HEK293 (cell line): ENCODE measurements at regions not wholly inside any gene's neighbourhood (a gene's known extent, or its start where the extent isn't known, plus 50 kb on each side); places are given as distances from the start of the nearest gene placed in this dataset.

Experiments
- CTCF ChIP-seq: fragments of 450-650 bp; formaldehyde crosslinking; IDR thresholded peaks from 2 replicates; pipeline ENCODE4 v1.5.1; 2016; ENCODE audit warnings: missing biosample characterization, missing genetic modification characterization
- KLF10 ChIP-seq: fragments of 450-650 bp; IDR thresholded peaks from 2 replicates; pipeline ENCODE4 v1.5.1; 2018; ENCODE audit warnings: missing biosample characterization, mild to moderate bottlenecking, missing genetic modification characterization
- MYNN ChIP-seq: fragments of 450-650 bp; formaldehyde crosslinking; IDR thresholded peaks from 2 replicates; pipeline ENCODE4 v1.5.1; 2016; ENCODE audit warnings: missing biosample characterization, missing genetic modification characterization, borderline replicate concordance
- PRDM6 ChIP-seq: fragments of 450-650 bp; formaldehyde crosslinking; IDR thresholded peaks from 2 replicates; pipeline ENCODE4 v1.5.1; 2017; ENCODE audit warnings: missing biosample characterization, missing genetic modification characterization
- RBAK ChIP-seq: fragments of 450-650 bp; formaldehyde crosslinking; IDR thresholded peaks from 2 replicates; pipeline ENCODE4 v1.5.1; 2016; ENCODE audit warnings: missing biosample characterization, missing genetic modification characterization
- SETDB1 ChIP-seq: IDR thresholded peaks from one replicate; pipeline ENCODE4 v1.6.1; 2017; ENCODE audit warnings: mild to moderate bottlenecking, low read length, moderate library complexity, mixed read lengths; ENCODE audit not compliant: insufficient read length
- ZFP69B ChIP-seq: fragments of 450-650 bp; formaldehyde crosslinking; IDR thresholded peaks from 2 replicates; pipeline ENCODE4 v1.5.1; 2016; ENCODE audit warnings: missing biosample characterization, missing genetic modification characterization
- ZNF114 ChIP-seq: fragments of 450-650 bp; formaldehyde crosslinking; IDR thresholded peaks from 2 replicates; pipeline ENCODE4 v1.5.0; 2017; ENCODE audit warnings: missing biosample characterization, missing genetic modification characterization
- ZNF274 ChIP-seq, 2 experiments: fragments of 200-500 bp in 1 of 2; fragments of 450-650 bp in 1 of 2; sonication (Bioruptor generic) in 1 of 2; formaldehyde crosslinking in 1 of 2; IDR thresholded peaks; 2 replicates each; pipeline versions ENCODE4 v1.5.1 to v1.6.1; 2014 to 2016; ENCODE audit warnings: borderline replicate concordance in 1 of 2, inconsistent platforms in 1 of 2, low read length in 1 of 2, missing biosample characterization in 1 of 2, missing genetic modification characterization in 1 of 2
- ZSCAN23 ChIP-seq: fragments of 450-650 bp; formaldehyde crosslinking; IDR thresholded peaks from 2 replicates; pipeline ENCODE4 v1.5.1; 2016; ENCODE audit warnings: missing biosample characterization, missing genetic modification characterization

- TF ChIP-seq CTCF (no peak), ZSCAN23 (tag by site-specific recombination) (no peak), ZNF274 (IDR thresholded peaks at IDR 0.05; ENCODE audit: low read length) (no peak), ZNF274 (tag by site-specific recombination; IDR thresholded peaks at IDR 0.05; ENCODE audit: borderline replicate concordance) (no peak), RBAK (tag by site-specific recombination) (no peak), ZNF114 (tag by site-specific recombination) (no peak), ZFP69B (tag by site-specific recombination) (no peak), PRDM6 (tag by site-specific recombination) (no peak), MYNN (tag by site-specific recombination) (no peak), KLF10 (tag by site-specific recombination) (no peak), SETDB1 (no peak)
These were observed 589.4 kb upstream of the FAM174A start for GRCh38 chr5:99945478-99946442.
